ENCODE measurements at regions not wholly inside any gene's neighbourhood (a gene's known extent, or its start where the extent isn't known, plus 50 kb on each side); places are given as distances from the start of the nearest gene placed in this dataset.

GRCh38 chr1:30589083-30589482 is 134.3 kb downstream of the MATN1 start (continued):
- TF ChIP-seq EP300 (IDR thresholded peaks at IDR 0.05) (no peak), ATOH8 (CRISPR knock-in tag; IDR thresholded peaks at IDR 0.05; ENCODE audit: low read depth) (no peak), PBX3 (IDR thresholded peaks at IDR 0.05) (no peak), CHD4 (IDR thresholded peaks at IDR 0.05; ENCODE audit: borderline replicate concordance) (no peak)

- Histone ChIP-seq H3K9me3 (no peaks in the 10 kb centered on the region; the same call in 2 of the 3 replicates), H3K4me2 (no peak overlapping the region), H3K4me3 (no peak overlapping the region), H3K4me1 (no peaks in the 10 kb centered on the region), H3K27ac (no peak overlapping the region)
- ChIA-PET CTCF (interaction anchor here (1.0 kb wide), 1 partner anchor 16 kb away, joined by 3 read pairs; no protein-coding TSS in a partner anchor), POLR2A (no interaction called here)
- TF ChIP-seq JUN (IDR thresholded peaks at IDR 0.05) (no peak), POLR2A (IDR thresholded peaks at IDR 0.05; ENCODE audit: low read length) (no peak), ESRRA (IDR thresholded peaks at IDR 0.05; ENCODE audit: borderline replicate concordance, low read length) (no peak), BCL3 (IDR thresholded peaks at IDR 0.05) (no peak), EHMT2 (IDR thresholded peaks at IDR 0.05; ENCODE audit: low read depth) (no peak), CHD2 (IDR thresholded peaks at IDR 0.05; ENCODE audit: low read length, partially characterized antibody) (no peak), RARB (CRISPR knock-in tag; IDR thresholded peaks at IDR 0.05) (no peak), POLR2AphosphoS2 (conservative IDR thresholded peaks at IDR 0.05; ENCODE audit: low read length) (no peak), KDM1A (IDR thresholded peaks at IDR 0.05; ENCODE audit: low read depth) (no peak), FOXS1 (CRISPR knock-in tag; IDR thresholded peaks at IDR 0.05) (no peak), ATOH8 (CRISPR knock-in tag; IDR thresholded peaks at IDR 0.05; ENCODE audit: low read depth) (no peak), ZNF302 (CRISPR knock-in tag; IDR thresholded peaks at IDR 0.05) (no peak), MAFK (IDR thresholded peaks at IDR 0.05; ENCODE audit: partially characterized antibody) (no peak)
- ATAC-seq (no peak), DNase-seq (ENCODE audit: low read depth in 1 of 2, low spot score in 1 of 2) (no peak), FAIRE-seq (no peak)
- WGBS (ENCODE audit: missing lambda C conversion rate): 26% methylated on average over 8 of the region's 10 CpGs
Measured at GRCh38 chr1:30588311-30589073, 134.9 kb downstream of the MATN1 start.

- ATAC-seq (no peak), FAIRE-seq (no peak), DNase-seq (ENCODE audit: low read depth in 1 of 2, low spot score in 1 of 2) (no peak)
- ChIA-PET CTCF (no interaction called here), POLR2A (no interaction called here)
- Histone ChIP-seq H3K4me2 (no peak overlapping the region), H3K27ac (no peak overlapping the region), H3K4me3 (no peak overlapping the region), H3K9me3 (no peaks in the 10 kb centered on the region; the same call in 2 of the 3 replicates), H3K4me1 (no peaks in the 10 kb centered on the region)
- 7% methylated on average over 7 of the region's 7 CpGs for WGBS (ENCODE audit: missing lambda C conversion rate)
- no peak for TF ChIP-seq CEBPB (IDR thresholded peaks at IDR 0.05)
- TF ChIP-seq E2F6 (IDR thresholded peaks at IDR 0.05; ENCODE audit: borderline replicate concordance, low read depth): no peak
- TF ChIP-seq RNF2 (IDR thresholded peaks at IDR 0.05; ENCODE audit: borderline replicate concordance, low read depth): no peak
- no peak for TF ChIP-seq CBX2 (IDR thresholded peaks at IDR 0.05; ENCODE audit: borderline replicate concordance, low read depth)
- no peak for TF ChIP-seq HOXA7 (CRISPR knock-in tag; IDR thresholded peaks at IDR 0.05)
- TF ChIP-seq JUNB (IDR thresholded peaks at IDR 0.05): no peak
- no peak for TF ChIP-seq MAX (IDR thresholded peaks at IDR 0.05)
- no peak for TF ChIP-seq KDM1A (IDR thresholded peaks at IDR 0.05; ENCODE audit: low read depth)
- no peak for TF ChIP-seq CTCF (IDR thresholded peaks at IDR 0.05)
- no peak for TF ChIP-seq POLR2AphosphoS2 (conservative IDR thresholded peaks at IDR 0.05; ENCODE audit: low read length)
- TF ChIP-seq NPAS2 (CRISPR knock-in tag; IDR thresholded peaks at IDR 0.05; ENCODE audit: borderline replicate concordance): no peak
- TF ChIP-seq SREBF2 (IDR thresholded peaks at IDR 0.05): no peak
- TF ChIP-seq MAFK (IDR thresholded peaks at IDR 0.05; ENCODE audit: partially characterized antibody): no peak
- TF ChIP-seq ZSCAN20 (CRISPR knock-in tag; IDR thresholded peaks at IDR 0.05): no peak
- no peak for TF ChIP-seq KDM5A (IDR thresholded peaks at IDR 0.05)
Measured at GRCh38 chr1:30586671-30587070, 136.7 kb downstream of the MATN1 start.
